GM18519 (cell line): ENCODE measurements at regions not wholly inside any gene's neighbourhood (a gene's known extent, or its start where the extent isn't known, plus 50 kb on each side); places are given as distances from the start of the nearest gene placed in this dataset.

Experiments used
- ATAC-seq: cut with Tn5 transposase; IDR thresholded peaks from one replicate; pipeline ENCODE4 v1.9.1; 2021; ENCODE audit warnings: mild to moderate bottlenecking, moderate library complexity; ENCODE audit not compliant: unreplicated experiment, low FRiP score

DNA sequence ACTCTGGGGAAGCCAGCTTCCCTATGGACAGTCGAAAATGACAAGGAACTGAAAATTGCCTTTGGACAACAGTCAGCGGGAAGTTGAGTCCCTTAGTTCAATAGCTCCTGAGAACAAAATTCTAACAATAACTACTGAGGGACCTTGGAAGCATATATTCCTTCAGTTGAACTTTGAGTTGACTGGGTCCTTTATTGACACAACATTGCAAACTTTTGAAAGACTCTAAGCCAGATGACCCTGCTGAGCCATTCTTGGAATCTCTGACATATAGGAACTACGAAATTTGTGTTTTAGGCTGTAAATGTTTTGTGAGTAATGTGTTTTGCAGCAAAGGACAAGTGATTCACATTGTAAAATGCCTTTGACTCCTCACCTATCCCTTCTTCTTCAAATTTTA, 548.8 kb upstream of the LCORL start:
- ATAC-seq, result no peak

DNA sequence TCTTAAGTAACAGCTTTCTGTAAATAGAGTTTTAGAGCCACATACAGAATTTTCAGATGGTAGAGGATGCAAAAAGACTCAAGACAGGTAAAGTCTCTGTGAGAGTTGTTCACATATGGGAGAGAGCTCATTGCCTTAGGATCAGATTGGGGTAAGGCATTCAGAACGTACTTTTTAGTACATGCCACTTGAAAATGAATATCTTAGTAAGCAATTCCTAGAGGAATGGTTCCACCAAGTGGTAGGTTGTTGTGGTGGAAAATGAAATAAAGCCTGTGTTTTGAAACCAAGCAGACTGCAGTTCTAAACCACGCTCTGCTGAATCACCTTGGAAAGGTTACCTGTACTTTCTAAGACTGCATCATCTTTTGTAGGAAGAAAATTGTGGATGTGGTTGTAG, 547.0 kb upstream of the LCORL start:
- no peak for ATAC-seq

GRCh38 chr4:18566970-18567799, 545.6 kb upstream of the LCORL start:
- ATAC-seq, result no peak

DNA sequence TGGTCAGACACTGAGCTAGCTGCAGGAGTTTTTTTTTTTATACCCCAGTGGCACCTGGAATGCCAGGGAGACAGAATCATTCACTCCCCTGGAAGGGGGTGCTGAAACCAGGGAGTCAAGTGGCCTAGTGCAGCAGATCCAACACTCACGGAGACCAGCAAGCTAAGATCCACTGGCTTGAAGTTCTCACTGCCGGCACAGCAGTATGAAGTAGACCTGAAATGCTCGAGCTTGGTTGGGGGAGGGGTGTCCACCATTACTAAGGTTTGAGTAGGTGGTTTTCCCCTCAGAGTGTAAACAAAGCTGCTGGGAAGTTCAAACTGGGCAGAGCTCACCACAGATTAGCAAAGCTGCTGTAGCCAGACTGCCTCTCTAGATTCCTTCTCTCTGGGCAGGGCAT, 537.9 kb upstream of the LCORL start:
- ATAC-seq, result no peak

- ATAC-seq, result no peak
These were observed 534.8 kb upstream of the LCORL start for GRCh38 chr4:18556402-18556801.

DNA sequence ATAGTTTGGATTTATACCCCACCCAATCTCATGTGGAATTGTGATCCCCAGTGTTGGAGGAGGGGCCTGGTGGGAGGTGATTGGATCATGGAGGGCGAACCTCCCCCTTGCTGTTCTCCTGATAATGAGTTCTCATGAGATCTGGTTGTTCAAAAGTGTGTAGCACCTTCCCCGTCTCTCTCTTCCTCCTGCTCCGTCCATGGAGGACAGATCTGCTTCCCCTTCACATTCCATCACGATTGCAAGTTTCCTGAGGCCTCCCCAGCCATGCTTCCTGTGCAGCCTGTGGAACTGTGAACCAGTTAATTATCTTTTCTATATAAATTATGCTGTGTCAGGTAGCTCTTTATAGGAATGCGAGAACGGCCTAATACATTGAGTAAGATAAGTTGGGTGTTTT, 518.8 kb upstream of the LCORL start:
- ATAC-seq, result no peak

GRCh38 chr4:18538121-18538520, 516.6 kb upstream of the LCORL start:
- no peak for ATAC-seq

GRCh38 chr4:18536428-18536827, 514.9 kb upstream of the LCORL start:
- no peak for ATAC-seq

- no peak for ATAC-seq
These were observed 514.4 kb upstream of the LCORL start for GRCh38 chr4:18535948-18536347.

DNA sequence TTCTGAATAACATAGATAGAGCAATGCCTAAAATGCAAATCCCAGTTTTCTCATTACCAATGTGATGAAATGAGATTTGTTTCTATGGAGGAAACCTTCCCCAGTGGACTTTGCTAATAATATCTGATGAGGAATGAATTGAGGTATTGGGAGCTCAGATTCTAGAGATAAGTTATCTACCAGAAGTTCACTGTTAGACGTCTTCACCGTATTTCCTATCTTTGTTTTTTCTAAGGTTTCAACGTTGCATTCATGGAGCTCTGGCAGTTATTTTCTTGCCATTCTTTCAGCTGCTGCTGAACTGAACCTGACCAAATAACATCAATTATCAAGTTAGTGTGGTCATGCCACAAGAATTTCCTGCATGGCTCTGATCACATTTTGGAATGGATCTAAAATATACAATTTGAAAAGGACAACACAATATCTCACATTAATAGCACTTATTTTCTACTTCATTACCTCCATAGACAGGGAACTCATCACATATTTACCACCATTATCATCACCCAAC, 511.8 kb upstream of the LCORL start:
- ATAC-seq, result no peak

GRCh38 chr4:18531731-18532130, 510.2 kb upstream of the LCORL start:
- ATAC-seq, result no peak

DNA sequence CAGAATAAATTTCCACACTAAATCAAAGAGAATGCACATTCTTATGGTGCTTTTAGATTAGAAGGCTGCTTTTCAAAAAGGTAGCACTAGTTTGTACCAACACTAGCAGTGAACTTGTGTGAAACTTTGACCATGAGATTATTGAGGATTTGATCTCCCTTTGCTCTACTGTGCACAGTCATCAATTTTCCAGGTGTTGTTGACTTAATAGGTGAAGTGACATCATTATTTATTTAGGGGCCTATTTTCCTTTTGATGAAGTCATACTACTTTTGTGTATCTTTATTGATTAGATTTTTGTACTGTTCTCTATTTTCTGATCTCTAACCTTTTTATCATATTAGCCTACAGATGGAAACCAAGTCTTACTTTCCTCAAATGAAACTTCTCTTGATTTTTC, 507.9 kb upstream of the LCORL start:
- no peak for ATAC-seq

- no peak for ATAC-seq
These were observed 503.1 kb upstream of the LCORL start for GRCh38 chr4:18524667-18525066.

- ATAC-seq, result no peak
These were observed 496.5 kb upstream of the LCORL start for GRCh38 chr4:18518098-18518497.

DNA sequence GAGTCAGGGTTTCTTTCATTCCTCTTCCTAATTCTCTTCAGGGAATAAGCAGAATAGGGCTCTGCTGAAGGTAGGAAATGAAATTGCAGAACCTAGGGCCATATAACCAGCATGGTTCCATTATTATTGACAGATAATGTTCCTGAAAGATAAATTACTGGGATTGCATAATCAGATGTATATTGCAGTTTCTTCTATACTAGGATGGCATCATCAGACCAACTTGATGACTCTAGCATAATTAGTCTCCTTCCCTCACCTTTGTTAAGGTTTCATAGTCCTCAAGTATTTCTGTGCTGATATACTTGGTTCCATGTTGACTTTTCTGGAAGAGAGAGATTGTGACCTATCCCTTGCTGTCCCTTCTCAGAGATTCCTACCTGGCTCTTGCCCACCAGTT, 492.3 kb upstream of the LCORL start:
- ATAC-seq, result no peak

GRCh38 chr4:18512718-18513117, 491.2 kb upstream of the LCORL start:
- no peak for ATAC-seq

DNA sequence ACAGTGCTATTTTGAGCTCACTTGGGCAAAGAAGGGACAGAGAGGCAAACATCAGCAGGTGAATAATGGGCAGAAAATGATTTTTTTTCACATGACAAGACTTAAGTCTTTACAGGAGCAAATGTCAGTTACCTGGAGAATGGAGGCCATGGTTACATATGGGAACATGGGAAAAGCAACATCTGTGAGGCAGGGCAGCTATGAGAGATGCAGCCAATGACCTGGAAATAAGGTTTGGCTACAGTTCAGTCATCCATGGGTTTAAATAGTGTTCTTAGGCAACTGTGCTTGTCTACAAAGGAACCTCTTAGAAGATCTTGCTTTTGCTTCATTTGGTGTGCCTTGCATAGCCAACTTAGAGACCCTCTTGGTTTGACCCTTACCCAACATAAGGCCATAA, 490.2 kb upstream of the LCORL start:
- no peak for ATAC-seq

DNA sequence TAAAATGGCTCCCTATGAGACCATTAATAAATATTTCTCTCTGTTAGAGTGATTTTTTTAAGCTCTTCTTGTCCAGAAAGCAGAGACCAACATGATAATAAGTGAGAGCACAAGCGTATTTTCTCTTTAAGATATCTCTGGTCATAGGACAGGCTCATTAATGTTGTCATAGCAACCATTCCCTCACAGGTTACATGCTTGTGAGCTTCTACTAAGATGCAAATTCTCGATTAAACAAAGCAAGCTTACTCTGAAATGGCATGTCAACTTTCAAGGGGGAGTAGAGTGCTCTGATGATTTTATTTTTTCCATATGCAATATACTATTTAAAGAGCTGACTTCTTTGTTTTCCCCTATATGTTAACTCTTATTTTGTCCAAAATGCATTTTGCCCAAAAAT, 487.2 kb upstream of the LCORL start:
- no peak for ATAC-seq

- ATAC-seq, result no peak
These were observed 459.4 kb upstream of the LCORL start for GRCh38 chr4:18480928-18481327.

GRCh38 chr4:18480342-18480741, 458.8 kb upstream of the LCORL start:
- no peak for ATAC-seq

GRCh38 chr4:18479825-18480224, 458.3 kb upstream of the LCORL start:
- ATAC-seq, result no peak

DNA sequence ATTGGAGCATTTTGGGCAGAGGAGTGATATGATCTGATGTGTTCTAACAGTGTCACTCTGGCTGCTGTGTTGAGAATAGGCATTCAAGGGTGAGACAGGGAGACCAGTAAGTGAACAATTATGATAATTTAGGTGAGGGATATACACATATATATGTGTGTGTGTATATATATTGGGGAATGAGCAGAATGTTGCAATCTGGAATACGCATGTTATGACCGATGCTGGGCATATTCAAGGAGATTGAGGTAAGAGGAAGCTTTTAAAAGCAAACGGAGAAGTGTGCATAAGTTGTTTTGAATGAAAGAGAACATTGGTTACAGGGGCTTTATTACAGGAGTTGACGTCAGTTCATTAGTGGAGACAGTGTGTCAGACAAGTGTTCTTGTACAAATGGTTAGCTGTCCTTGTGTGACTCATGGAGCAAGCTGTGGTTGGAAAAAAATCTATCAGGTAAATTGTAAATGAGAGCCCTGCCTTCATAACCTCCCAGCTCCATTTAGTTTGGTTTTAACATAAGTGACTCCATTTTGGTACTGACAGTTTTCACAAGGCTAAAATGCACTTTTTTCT, 442.5 kb upstream of the LCORL start:
- no peak for ATAC-seq
